ENCODE measurements at regions not wholly inside any gene's neighbourhood (a gene's known extent, or its start where the extent isn't known, plus 50 kb on each side); places are given as distances from the start of the nearest gene placed in this dataset.

DNA sequence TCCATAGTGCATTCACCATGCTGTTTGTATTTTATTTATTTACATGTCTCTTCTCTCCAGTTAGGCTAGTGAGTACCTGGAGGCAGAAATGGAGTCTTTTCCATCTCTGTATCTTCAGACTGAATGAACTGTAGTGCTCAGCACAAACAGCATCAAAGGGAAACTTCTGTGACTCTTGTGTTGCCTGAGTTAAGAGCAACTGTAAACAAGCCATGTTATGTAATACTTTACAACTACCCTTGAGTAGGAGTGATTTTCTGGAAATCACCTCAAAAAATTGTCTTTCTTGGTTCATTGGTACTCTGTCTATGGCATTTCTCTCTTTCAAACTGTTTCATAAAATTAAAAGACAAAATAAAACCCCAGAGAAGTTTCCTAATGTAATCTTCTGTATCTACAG, 258.3 kb downstream of the CGGBP1 start:
- CTCF ChIA-PET (ENCODE audit: low intra/inter-chr PET ratio): no interaction called here
- intact Hi-C loops (cut with micrococcal nuclease): no loop called here
- ATAC-seq: peak; percentile 6; the same call in 1 of the 3 replicates

More for the DNA sequence above, 258.3 kb downstream of the CGGBP1 start:
- peaks cover 16 to 30% of the 10 kb centered on the region in 2 experiments for H3K4me1 ChIP-seq (replicated peaks in 1 of 2; ENCODE audit: control insufficient read depth in 2 of 2, insufficient read depth in 2 of 2, low read length in 2 of 2)
- H3K9ac ChIP-seq (ENCODE audit: insufficient read depth in 1 of 2, low read depth in 2 of 2, low read length in 2 of 2): peak overlapping the region in 1 of 2 experiments; percentile 23; a peak in 1 of 4 replicates
- DNase-seq (ENCODE audit: extremely low read depth in 1 of 4, low spot score in 3 of 4) (no peak), FAIRE-seq (peak; percentile 49)
- no peaks in the 10 kb centered on the region for H4K20me1 ChIP-seq (replicated peaks; ENCODE audit: control insufficient read depth, insufficient read depth, low read length)
- no peak overlapping the region for H3K4me2 ChIP-seq (ENCODE audit: insufficient read depth, low read length)
- no peak overlapping the region for H3K4me3 ChIP-seq
- in situ Hi-C loops (cut with MboI): loop anchor here (10.0 kb wide), 1 partner anchor 334 kb away; no protein-coding TSS in a partner anchor
- H3K9me3 ChIP-seq (replicated peaks; ENCODE audit: control insufficient read depth, insufficient read depth, low read depth, low read length): no peaks in the 10 kb centered on the region
- no peaks in the 10 kb centered on the region for H3K9me1 ChIP-seq (ENCODE audit: control insufficient read depth, insufficient read depth, low read length)
- peaks cover 96% of the 10 kb centered on the region for H3K79me2 ChIP-seq (ENCODE audit: control insufficient read depth, insufficient read depth, low read length)
- H2AFZ ChIP-seq (ENCODE audit: low read depth, low read length): no peak overlapping the region
- no TSS peak for BruUV-seq (replicated peaks)
- no peaks in the 10 kb centered on the region for H3K27me3 ChIP-seq (ENCODE audit: control insufficient read depth in 2 of 2, insufficient read depth in 2 of 2, low read length in 2 of 2)
- POLR2A ChIA-PET: interaction anchor here (1.3 kb wide), 1 partner anchor 8 kb away, joined by 5 read pairs; the partner anchor contains the start of gene HTR1F
- H3K27ac ChIP-seq (ENCODE audit: extremely low read depth, low read depth, low read length): peak overlapping the region; percentile 61; the same call in 2 of the 3 replicates
- TF ChIP-seq CHD2 (IDR thresholded peaks at IDR 0.05; ENCODE audit: low read depth, low read length) (no peak), HDAC1 (IDR thresholded peaks at IDR 0.05) (no peak), ZNF146 (CRISPR knock-in tag; IDR thresholded peaks at IDR 0.05; ENCODE audit: unreplicated experiment) (no peak), FOXK2 (conservative IDR thresholded peaks at IDR 0.05 in 1 of 2, IDR thresholded peaks at IDR 0.05 in 1 of 2; ENCODE audit: low read depth in 2 of 2) (peak; percentile 37 to 66; a peak in 1 of 4 replicates), RFX1 (IDR thresholded peaks at IDR 0.05) (no peak)
- TF ChIP-seq, protein P1, sequence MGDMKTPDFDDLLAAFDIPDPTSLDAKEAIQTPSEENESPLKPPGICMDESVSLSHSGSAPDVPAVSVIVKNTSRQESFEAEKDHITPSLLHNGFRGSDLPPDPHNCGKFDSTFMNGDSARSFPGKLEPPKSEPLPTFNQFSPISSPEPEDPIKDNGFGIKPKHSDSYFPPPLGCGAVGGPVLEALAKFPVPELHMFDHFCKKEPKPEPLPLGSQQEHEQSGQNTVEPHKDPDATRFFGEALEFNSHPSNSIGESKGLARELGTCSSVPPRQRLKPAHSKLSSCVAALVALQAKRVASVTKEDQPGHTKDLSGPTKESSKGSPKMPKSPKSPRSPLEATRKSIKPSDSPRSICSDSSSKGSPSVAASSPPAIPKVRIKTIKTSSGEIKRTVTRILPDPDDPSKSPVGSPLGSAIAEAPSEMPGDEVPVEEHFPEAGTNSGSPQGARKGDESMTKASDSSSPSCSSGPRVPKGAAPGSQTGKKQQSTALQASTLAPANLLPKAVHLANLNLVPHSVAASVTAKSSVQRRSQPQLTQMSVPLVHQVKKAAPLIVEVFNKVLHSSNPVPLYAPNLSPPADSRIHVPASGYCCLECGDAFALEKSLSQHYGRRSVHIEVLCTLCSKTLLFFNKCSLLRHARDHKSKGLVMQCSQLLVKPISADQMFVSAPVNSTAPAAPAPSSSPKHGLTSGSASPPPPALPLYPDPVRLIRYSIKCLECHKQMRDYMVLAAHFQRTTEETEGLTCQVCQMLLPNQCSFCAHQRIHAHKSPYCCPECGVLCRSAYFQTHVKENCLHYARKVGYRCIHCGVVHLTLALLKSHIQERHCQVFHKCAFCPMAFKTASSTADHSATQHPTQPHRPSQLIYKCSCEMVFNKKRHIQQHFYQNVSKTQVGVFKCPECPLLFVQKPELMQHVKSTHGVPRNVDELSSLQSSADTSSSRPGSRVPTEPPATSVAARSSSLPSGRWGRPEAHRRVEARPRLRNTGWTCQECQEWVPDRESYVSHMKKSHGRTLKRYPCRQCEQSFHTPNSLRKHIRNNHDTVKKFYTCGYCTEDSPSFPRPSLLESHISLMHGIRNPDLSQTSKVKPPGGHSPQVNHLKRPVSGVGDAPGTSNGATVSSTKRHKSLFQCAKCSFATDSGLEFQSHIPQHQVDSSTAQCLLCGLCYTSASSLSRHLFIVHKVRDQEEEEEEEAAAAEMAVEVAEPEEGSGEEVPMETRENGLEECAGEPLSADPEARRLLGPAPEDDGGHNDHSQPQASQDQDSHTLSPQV (IDR thresholded peaks at IDR 0.05): peak; percentile 15; the same call in 1 of the 2 replicates
- H3K36me3 ChIP-seq (ENCODE audit: control insufficient read depth, insufficient read depth, low read length): peaks cover 15% of the 10 kb centered on the region; the same call in 2 of the 3 replicates
